AG09319 (cell line): ENCODE measurements at regions not wholly inside any gene's neighbourhood (a gene's known extent, or its start where the extent isn't known, plus 50 kb on each side); places are given as distances from the start of the nearest gene placed in this dataset.

ENCODE experiments used
- DNase-seq: peaks from one replicate; pipeline ENCODE4 v3.0.0-alpha.2; 2010; ENCODE audit warnings: low read depth; ENCODE audit errors: extremely low read depth
- CTCF ChIP-seq: IDR thresholded peaks from 2 replicates; pipeline ENCODE4 v1.5.1; 2011; ENCODE audit warnings: low read depth, mild to moderate bottlenecking, inconsistent platforms, low read length, moderate library complexity

DNA sequence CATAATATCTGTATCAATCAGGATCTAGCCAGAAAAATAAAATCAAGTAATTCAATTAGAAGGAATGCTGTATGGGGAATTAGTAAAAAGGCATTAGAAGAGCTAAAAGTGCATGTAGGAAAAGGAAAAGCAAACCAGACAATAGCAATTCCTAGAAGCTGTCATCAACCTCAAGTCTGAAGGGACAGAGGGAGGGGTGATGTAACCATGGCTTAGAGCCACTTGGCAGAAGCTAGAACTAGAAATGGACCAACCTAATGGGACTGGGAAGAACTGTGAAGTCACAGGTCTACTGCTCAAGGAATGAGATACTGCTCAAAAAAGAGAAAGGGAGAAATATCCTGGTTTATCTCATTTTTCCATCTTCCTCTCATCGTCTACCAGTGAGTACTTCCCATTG is 590.7 kb upstream of the SGO1 start:
- TF ChIP-seq CTCF, result no peak

GRCh38 chr3:20776286-20776685 is 590.3 kb upstream of the SGO1 start:
- DNase-seq, result no peak
- TF ChIP-seq CTCF, result no peak

More for the DNA sequence above, 590.7 kb upstream of the SGO1 start:
- DNase-seq, result no peak

DNA sequence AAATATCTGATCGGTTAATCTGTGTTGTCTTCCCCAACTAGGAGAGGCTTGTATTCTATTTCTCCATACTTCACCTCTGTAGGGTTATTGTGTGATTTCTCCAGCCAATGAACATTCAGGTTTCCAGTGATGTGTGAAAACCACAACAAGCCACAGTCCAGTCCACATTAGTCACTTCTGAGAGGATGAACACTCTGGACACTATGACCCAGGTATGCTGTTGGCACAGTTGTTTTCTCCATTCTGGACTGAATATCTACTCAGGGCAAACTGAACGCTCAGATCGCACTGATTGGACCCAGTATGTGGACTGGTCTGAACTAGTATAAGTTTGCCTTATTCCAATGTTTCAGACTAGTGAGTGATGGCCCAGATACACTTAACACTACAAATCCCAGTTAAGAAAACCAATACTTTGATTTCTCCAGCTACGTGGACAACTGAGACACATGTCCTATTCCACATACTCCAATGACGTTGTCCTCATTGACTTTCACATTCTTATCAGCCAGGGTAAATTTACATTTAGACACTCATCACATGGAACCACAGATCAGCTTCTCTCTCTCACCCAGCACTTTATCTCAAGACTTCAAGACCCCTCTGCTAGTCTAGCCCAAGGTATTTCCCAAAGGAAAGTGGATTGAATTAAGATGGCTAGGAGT is 587.4 kb upstream of the SGO1 start:
- TF ChIP-seq CTCF, result no peak
- DNase-seq, result no peak

- TF ChIP-seq CTCF, result no peak
- no peak for DNase-seq
Measured at GRCh38 chr3:20772869-20773268, 586.9 kb upstream of the SGO1 start.

DNA sequence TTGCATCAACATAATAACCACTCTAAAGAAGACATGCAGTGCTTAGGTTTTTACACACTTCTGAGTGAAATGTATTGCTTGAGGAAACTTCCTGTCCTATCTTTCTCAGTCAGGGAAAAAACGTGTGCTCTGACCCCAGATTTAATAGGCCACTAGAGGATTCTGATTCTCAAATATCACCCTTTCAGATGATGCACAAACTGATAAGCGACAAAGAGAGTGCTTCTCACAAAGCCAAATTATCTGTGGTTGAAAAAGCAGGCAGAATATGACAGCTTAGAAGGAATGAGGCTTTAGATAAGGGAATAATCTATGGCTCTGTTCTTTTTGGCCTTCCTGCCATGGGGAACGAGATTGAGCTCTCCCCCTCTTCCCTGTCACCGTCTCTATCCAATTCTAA is 583.4 kb upstream of the SGO1 start:
- TF ChIP-seq CTCF, result no peak

GRCh38 chr3:20760981-20761380 is 575.0 kb upstream of the SGO1 start:
- no peak for DNase-seq
- TF ChIP-seq CTCF, result no peak

More for the DNA sequence above, 583.4 kb upstream of the SGO1 start:
- no peak for DNase-seq

- TF ChIP-seq CTCF, result no peak
- no peak for DNase-seq
Measured at GRCh38 chr3:20752416-20752815, 566.4 kb upstream of the SGO1 start.
